ENCODE measurements at regions not wholly inside any gene's neighbourhood (a gene's known extent, or its start where the extent isn't known, plus 50 kb on each side); places are given as distances from the start of the nearest gene placed in this dataset.

DNA sequence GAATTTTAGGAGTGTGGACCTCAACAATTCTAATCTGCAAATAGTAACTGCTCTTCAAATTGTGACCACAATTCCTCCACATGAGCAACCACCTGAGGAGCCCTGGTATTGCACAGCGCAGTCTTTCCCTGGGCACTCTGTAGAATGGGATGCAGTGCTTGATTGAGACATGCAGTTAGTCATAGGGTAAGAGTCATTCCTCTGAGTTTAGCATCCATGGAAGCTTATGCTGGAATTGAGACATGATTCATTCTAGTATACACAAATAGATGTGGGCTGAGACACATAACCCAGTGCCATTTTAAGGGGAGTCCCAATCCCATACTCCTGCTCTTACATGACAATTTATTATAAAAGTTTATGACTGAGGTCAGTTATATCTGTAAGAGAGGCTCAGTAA is 582.3 kb upstream of the CNTNAP2 start:
- no peaks in the 10 kb centered on the region for H3K9me3 ChIP-seq
- H3K27me3 ChIP-seq = no peaks in the 10 kb centered on the region
- no peak overlapping the region for H3K4me3 ChIP-seq (ENCODE audit: low read depth in 1 of 2, low read length in 1 of 2)
- TF ChIP-seq, protein P1, sequence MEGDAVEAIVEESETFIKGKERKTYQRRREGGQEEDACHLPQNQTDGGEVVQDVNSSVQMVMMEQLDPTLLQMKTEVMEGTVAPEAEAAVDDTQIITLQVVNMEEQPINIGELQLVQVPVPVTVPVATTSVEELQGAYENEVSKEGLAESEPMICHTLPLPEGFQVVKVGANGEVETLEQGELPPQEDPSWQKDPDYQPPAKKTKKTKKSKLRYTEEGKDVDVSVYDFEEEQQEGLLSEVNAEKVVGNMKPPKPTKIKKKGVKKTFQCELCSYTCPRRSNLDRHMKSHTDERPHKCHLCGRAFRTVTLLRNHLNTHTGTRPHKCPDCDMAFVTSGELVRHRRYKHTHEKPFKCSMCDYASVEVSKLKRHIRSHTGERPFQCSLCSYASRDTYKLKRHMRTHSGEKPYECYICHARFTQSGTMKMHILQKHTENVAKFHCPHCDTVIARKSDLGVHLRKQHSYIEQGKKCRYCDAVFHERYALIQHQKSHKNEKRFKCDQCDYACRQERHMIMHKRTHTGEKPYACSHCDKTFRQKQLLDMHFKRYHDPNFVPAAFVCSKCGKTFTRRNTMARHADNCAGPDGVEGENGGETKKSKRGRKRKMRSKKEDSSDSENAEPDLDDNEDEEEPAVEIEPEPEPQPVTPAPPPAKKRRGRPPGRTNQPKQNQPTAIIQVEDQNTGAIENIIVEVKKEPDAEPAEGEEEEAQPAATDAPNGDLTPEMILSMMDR (IDR thresholded peaks at IDR 0.05) = no peak
- no peak overlapping the region for H3K27ac ChIP-seq
- H3K4me1 ChIP-seq (ENCODE audit: control insufficient read depth in 1 of 2, insufficient read depth in 1 of 2, low read depth in 1 of 2, low read length in 1 of 2) = no peaks in the 10 kb centered on the region
- H3K36me3 ChIP-seq = no peaks in the 10 kb centered on the region

DNA sequence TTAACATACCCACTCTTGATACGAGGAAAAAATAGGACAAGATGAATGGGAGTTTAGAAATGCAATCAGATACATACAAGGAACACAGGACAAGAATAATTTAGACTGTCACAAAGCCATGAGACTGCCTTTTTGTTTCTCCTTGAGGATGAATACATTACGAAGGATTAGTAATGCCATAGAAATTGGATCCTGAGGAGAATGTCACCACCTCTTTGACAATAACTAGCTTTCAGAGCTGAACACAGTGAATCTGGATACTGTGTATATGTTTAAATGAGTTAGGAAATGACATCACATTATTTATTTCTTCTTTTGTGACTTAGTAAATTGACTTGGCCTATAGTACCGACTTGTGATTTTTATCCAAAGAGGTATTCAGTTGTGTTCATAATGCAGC is 596.3 kb upstream of the CNTNAP2 start:
- H3K27me3 ChIP-seq = no peaks in the 10 kb centered on the region
- no peak overlapping the region for H3K4me3 ChIP-seq (ENCODE audit: low read depth in 1 of 2, low read length in 1 of 2)
- TF ChIP-seq, protein P1 (IDR thresholded peaks at IDR 0.05) = no peak
- H3K27ac ChIP-seq = no peak overlapping the region
- no peaks in the 10 kb centered on the region for H3K9me3 ChIP-seq
- H3K36me3 ChIP-seq = no peaks in the 10 kb centered on the region
- H3K4me1 ChIP-seq (ENCODE audit: control insufficient read depth in 1 of 2, insufficient read depth in 1 of 2, low read depth in 1 of 2, low read length in 1 of 2) = no peaks in the 10 kb centered on the region

DNA sequence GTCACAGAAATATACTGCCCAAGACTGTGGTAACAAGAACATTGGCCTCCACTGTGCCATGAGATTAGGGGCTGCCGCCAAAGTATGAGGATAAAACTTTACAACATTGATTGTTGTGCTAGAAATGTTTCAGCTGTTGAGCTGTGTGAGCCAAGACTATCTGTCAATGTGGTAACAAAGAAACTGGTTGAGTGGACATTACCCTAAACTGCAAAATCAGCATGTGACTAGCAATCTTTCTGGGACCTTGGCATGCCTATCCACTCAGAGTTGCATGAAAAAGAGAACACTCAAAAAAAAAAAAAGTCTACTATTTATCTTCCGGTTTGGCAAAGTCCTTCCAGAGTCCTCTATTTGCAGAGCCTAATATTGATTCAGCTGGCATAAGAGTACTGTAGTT is 605.6 kb upstream of the CNTNAP2 start:
- H3K36me3 ChIP-seq = no peaks in the 10 kb centered on the region
- H3K27ac ChIP-seq = no peak overlapping the region
- TF ChIP-seq, protein P1 (IDR thresholded peaks at IDR 0.05) = no peak
- H3K9me3 ChIP-seq = no peaks in the 10 kb centered on the region
- no peak overlapping the region for H3K4me3 ChIP-seq (ENCODE audit: low read depth in 1 of 2, low read length in 1 of 2)
- H3K4me1 ChIP-seq (ENCODE audit: control insufficient read depth in 1 of 2, insufficient read depth in 1 of 2, low read depth in 1 of 2, low read length in 1 of 2) = no peaks in the 10 kb centered on the region
- H3K27me3 ChIP-seq = no peaks in the 10 kb centered on the region

DNA sequence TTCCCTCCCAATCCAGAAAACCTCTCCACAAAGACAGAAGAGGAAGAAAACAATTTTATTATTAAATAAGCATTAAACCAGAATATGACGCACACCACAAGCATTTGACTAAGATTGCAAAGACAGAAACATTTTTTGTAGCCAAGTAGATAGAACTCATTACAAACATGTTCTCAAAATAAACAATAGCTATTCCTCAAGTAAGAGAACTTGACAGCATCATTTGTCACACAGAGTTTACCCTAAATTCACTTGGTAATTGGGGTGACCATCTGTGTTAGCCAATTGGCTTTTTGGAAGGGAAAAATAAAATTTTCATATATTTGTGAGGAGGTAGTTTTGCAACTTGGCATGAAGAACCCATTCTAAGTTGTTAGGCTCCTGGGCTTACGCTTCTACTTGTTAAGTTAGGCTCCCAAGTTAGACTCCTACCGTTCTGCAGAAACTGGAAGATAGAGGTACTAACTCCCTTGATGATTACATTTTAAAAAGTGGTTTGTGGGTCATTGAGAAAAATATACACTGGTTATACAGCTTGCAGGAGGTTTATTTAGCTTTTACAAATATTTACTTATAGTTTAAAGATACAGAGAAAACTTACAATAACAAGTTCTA is 618.6 kb upstream of the CNTNAP2 start:
- H3K4me3 ChIP-seq (ENCODE audit: low read depth in 1 of 2, low read length in 1 of 2) = no peak overlapping the region
- no peaks in the 10 kb centered on the region for H3K27me3 ChIP-seq
- TF ChIP-seq, protein P1 (IDR thresholded peaks at IDR 0.05) = no peak
- H3K9me3 ChIP-seq = no peaks in the 10 kb centered on the region
- H3K36me3 ChIP-seq = no peaks in the 10 kb centered on the region
- H3K27ac ChIP-seq = no peak overlapping the region
- no peaks in the 10 kb centered on the region for H3K4me1 ChIP-seq (ENCODE audit: control insufficient read depth in 1 of 2, insufficient read depth in 1 of 2, low read depth in 1 of 2, low read length in 1 of 2)

DNA sequence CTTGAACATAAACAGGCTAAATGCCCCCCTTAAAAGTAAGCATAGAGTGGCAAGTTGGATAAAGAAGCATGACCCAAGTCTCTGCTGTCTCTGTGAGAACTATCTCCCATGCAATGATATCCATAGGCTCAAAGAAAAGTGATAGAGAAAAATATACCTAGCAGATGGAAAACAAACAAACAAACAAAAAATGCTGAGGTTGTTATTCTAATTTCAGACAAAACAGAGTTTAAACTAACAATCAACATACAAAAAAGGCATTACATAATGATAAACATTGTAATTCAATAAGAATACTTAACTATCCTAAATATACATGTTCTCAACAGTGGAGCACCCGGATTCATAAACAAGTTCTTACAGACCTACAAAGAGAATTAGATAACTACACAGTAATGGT is 626.2 kb upstream of the CNTNAP2 start:
- Histone ChIP-seq H3K27ac (no peak overlapping the region), H3K4me3 (ENCODE audit: low read depth in 1 of 2, low read length in 1 of 2) (no peak overlapping the region), H3K9me3 (no peaks in the 10 kb centered on the region), H3K36me3 (no peaks in the 10 kb centered on the region), H3K4me1 (ENCODE audit: control insufficient read depth in 1 of 2, insufficient read depth in 1 of 2, low read depth in 1 of 2, low read length in 1 of 2) (no peaks in the 10 kb centered on the region), H3K27me3 (no peaks in the 10 kb centered on the region)
- TF ChIP-seq, protein P1 (IDR thresholded peaks at IDR 0.05) = no peak

DNA sequence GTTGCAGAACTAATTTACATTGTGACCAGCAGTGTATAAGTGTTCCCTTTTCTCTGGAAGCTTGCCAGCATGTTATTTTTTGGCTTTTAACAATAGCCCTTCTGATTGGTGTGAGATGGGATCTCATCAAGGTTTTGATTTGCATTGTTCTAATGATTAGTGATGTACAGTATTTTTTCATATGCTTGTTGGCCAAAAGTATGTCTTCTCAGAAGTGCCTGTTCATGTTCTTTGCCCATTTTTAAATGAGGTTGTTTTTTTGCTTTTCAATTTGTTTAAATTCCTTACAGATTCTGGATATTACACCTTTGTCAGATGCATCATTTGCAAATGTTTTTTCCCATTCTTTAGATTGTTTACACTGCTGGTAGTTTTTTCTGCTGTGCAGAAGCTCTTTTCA is 627.0 kb upstream of the CNTNAP2 start:
- TF ChIP-seq, protein P1 (IDR thresholded peaks at IDR 0.05) = no peak
- Histone ChIP-seq H3K4me3 (ENCODE audit: low read depth in 1 of 2, low read length in 1 of 2) (no peak overlapping the region), H3K27me3 (no peaks in the 10 kb centered on the region), H3K9me3 (no peaks in the 10 kb centered on the region), H3K4me1 (ENCODE audit: control insufficient read depth in 1 of 2, insufficient read depth in 1 of 2, low read depth in 1 of 2, low read length in 1 of 2) (no peaks in the 10 kb centered on the region), H3K36me3 (no peaks in the 10 kb centered on the region), H3K27ac (no peak overlapping the region)

All from neutrophil (primary cell).